Neural progenitor cell (in vitro differentiated cells): ENCODE measurements at regions not wholly inside any gene's neighbourhood (a gene's known extent, or its start where the extent isn't known, plus 50 kb on each side); places are given as distances from the start of the nearest gene placed in this dataset.

Experiments
- DNase-seq: peaks from one replicate; pipeline ENCODE4 v3.0.0-alpha.2; 2016; ENCODE audit warnings: low spot score
- H2AFZ ChIP-seq: fragments of 200-600 bp; sonication (generic); replicated peaks from 2 replicates; pipeline ENCODE4 v1.6.1; 2016; ENCODE audit warnings: antibody characterized with exemption
- H3F3A ChIP-seq: fragments of 200-600 bp; sonication (generic); 2 replicates; pipeline ENCODE4 v1.6.1; 2016; ENCODE audit warnings: antibody characterized with exemption, low read depth
- H3K27ac ChIP-seq: fragments of 200-600 bp; sonication (generic); 2 replicates; pipeline ENCODE4 v1.5.1; 2016; ENCODE audit warnings: mild to moderate bottlenecking
- H3K27me3 ChIP-seq: fragments of 200-600 bp; sonication (generic); 2 replicates; pipeline ENCODE4 v1.6.1; 2016; ENCODE audit warnings: mild to moderate bottlenecking, moderate library complexity
- H3K36me3 ChIP-seq: fragments of 200-600 bp; sonication (generic); 2 replicates; pipeline ENCODE4 v1.5.1; 2016
- H3K4me1 ChIP-seq: fragments of 200-600 bp; sonication (generic); 2 replicates; pipeline ENCODE4 v1.6.1; 2016; ENCODE audit warnings: mixed run types
- H3K4me2 ChIP-seq: fragments of 200-600 bp; sonication (generic); 2 replicates; pipeline ENCODE4 v1.6.1; 2016
- H3K4me3 ChIP-seq: fragments of 200-600 bp; sonication (generic); 2 replicates; pipeline ENCODE4 v1.5.1; 2016
- H3K79me2 ChIP-seq: fragments of 200-600 bp; sonication (generic); 2 replicates; pipeline ENCODE4 v1.6.1; 2016; ENCODE audit warnings: low read depth
- H3K9ac ChIP-seq: fragments of 200-600 bp; sonication (generic); 2 replicates; pipeline ENCODE4 v1.6.1; 2016
- H3K9me3 ChIP-seq: fragments of 200-600 bp; sonication (generic); 2 replicates; pipeline ENCODE4 v1.5.1; 2016; ENCODE audit warnings: low read depth
- H4K20me1 ChIP-seq: fragments of 200-600 bp; sonication (generic); 2 replicates; pipeline ENCODE4 v1.6.1; 2016; ENCODE audit warnings: low read depth
- H3K27ac Mint-ChIP-seq: 3 replicates; pipeline ENCODE4 v1.8.0; 2021; ENCODE audit warnings: mixed read lengths
- H3K27me3 Mint-ChIP-seq: 2 replicates; pipeline ENCODE4 v1.8.0; 2022; ENCODE audit warnings: low read depth, mild to moderate bottlenecking, inconsistent platforms, moderate library complexity, mixed read lengths; ENCODE audit not compliant: insufficient read depth
- H3K36me3 Mint-ChIP-seq: 3 replicates; pipeline ENCODE4 v1.8.0; 2021; ENCODE audit warnings: mixed read lengths
- H3K4me1 Mint-ChIP-seq: 3 replicates; pipeline ENCODE4 v1.8.0; 2021; ENCODE audit warnings: mixed read lengths
- H3K4me3 Mint-ChIP-seq: 3 replicates; pipeline ENCODE4 v1.8.0; 2021; ENCODE audit warnings: mild to moderate bottlenecking, moderate library complexity, mixed read lengths
- H3K9me3 Mint-ChIP-seq: 3 replicates; pipeline ENCODE4 v1.8.0; 2020; ENCODE audit warnings: mixed read lengths
- CTCF ChIP-seq: fragments of 200-600 bp; sonication (generic); IDR thresholded peaks from 2 replicates; pipeline ENCODE4 v1.5.1; 2017; ENCODE audit warnings: antibody characterized with exemption, mild to moderate bottlenecking
- EZH2 ChIP-seq: fragments of 200-600 bp; sonication (generic); IDR thresholded peaks from 2 replicates; pipeline ENCODE4 v1.6.1; 2017; ENCODE audit warnings: antibody characterized with exemption, mild to moderate bottlenecking, moderate library complexity
- EZH2phosphoT487 ChIP-seq: fragments of 200-600 bp; sonication (generic); IDR thresholded peaks from 2 replicates; pipeline ENCODE4 v1.6.1; 2017; ENCODE audit warnings: antibody characterized with exemption

- H3K27ac Mint-ChIP-seq: no peak overlapping the region
- H3K4me2 ChIP-seq: no peak overlapping the region
- H2AFZ ChIP-seq: no peak overlapping the region
- H3K36me3 ChIP-seq: no peaks in the 10 kb centered on the region
- no peak overlapping the region for H3K4me3 Mint-ChIP-seq
- H3K36me3 Mint-ChIP-seq: no peaks in the 10 kb centered on the region
- H3K9ac ChIP-seq: no peak overlapping the region
- no peaks in the 10 kb centered on the region for H3K4me1 Mint-ChIP-seq
- H3K79me2 ChIP-seq: no peaks in the 10 kb centered on the region
- H3K27ac ChIP-seq: no peak overlapping the region
- no peaks in the 10 kb centered on the region for H3F3A ChIP-seq
- H3K27me3 ChIP-seq: no peaks in the 10 kb centered on the region
- no peaks in the 10 kb centered on the region for H3K9me3 ChIP-seq
- DNase-seq: no peak
- H4K20me1 ChIP-seq: no peaks in the 10 kb centered on the region
- TF ChIP-seq EZH2phosphoT487: no peak
- TF ChIP-seq CTCF: no peak
- TF ChIP-seq EZH2: no peak
- H3K27me3 Mint-ChIP-seq: peaks cover 8% of the 10 kb centered on the region
- H3K9me3 Mint-ChIP-seq: no peaks in the 10 kb centered on the region
- no peaks in the 10 kb centered on the region for H3K4me1 ChIP-seq
- no peak overlapping the region for H3K4me3 ChIP-seq
These were observed 97.8 kb downstream of the TMEM100 start for GRCh38 chr17:55624772-55625433.

DNA sequence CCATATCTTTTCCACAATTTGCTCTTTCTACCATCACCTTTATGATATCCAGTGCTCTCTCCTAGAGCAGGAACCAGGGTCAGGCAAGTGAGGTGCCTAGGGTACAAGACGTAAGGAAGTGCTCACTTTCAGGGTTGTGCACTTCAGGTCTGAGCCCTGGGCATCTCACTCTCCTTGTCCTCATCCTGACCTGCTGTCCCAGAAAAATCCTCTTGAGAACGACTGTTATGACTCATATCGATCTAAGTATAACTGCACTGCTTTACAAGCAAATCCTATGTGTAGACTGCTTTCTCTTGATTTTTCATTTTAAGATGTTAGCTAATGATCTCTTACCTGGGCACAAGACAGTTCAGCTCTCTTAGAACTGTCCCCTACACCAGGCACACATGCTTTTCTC lies 100.1 kb downstream of the TMEM100 start:
- H3K4me2 ChIP-seq: no peak overlapping the region
- H3K79me2 ChIP-seq: no peaks in the 10 kb centered on the region
- H3K9ac ChIP-seq: no peak overlapping the region
- no peak for TF ChIP-seq CTCF
- no peak for TF ChIP-seq EZH2phosphoT487
- no peak for TF ChIP-seq EZH2
- H3K4me3 Mint-ChIP-seq: no peak overlapping the region
- no peaks in the 10 kb centered on the region for H3K4me1 Mint-ChIP-seq
- no peak overlapping the region for H3K27ac ChIP-seq
- H3K27ac Mint-ChIP-seq: no peak overlapping the region
- no peaks in the 10 kb centered on the region for H3F3A ChIP-seq
- no peaks in the 10 kb centered on the region for H3K9me3 Mint-ChIP-seq
- H3K36me3 ChIP-seq: no peaks in the 10 kb centered on the region
- no peaks in the 10 kb centered on the region for H3K4me1 ChIP-seq
- no peak overlapping the region for H3K4me3 ChIP-seq
- H3K27me3 ChIP-seq: no peaks in the 10 kb centered on the region
- no peaks in the 10 kb centered on the region for H3K9me3 ChIP-seq
- no peak overlapping the region for H2AFZ ChIP-seq
- H3K36me3 Mint-ChIP-seq: no peaks in the 10 kb centered on the region
- peaks cover 3% of the 10 kb centered on the region for H3K27me3 Mint-ChIP-seq
- DNase-seq: no peak
- H4K20me1 ChIP-seq: no peaks in the 10 kb centered on the region

- no peaks in the 10 kb centered on the region for H3K79me2 ChIP-seq
- H3K4me1 Mint-ChIP-seq: no peaks in the 10 kb centered on the region
- no peaks in the 10 kb centered on the region for H3K36me3 Mint-ChIP-seq
- no peak overlapping the region for H3K27ac ChIP-seq
- H2AFZ ChIP-seq: no peak overlapping the region
- no peak for DNase-seq
- no peaks in the 10 kb centered on the region for H4K20me1 ChIP-seq
- no peaks in the 10 kb centered on the region for H3K36me3 ChIP-seq
- no peaks in the 10 kb centered on the region for H3K4me1 ChIP-seq
- no peak overlapping the region for H3K4me2 ChIP-seq
- no peaks in the 10 kb centered on the region for H3F3A ChIP-seq
- peaks cover 3% of the 10 kb centered on the region for H3K27me3 Mint-ChIP-seq
- TF ChIP-seq EZH2 (no peak), EZH2phosphoT487 (no peak), CTCF (no peak)
- no peaks in the 10 kb centered on the region for H3K9me3 Mint-ChIP-seq
- no peak overlapping the region for H3K9ac ChIP-seq
- no peak overlapping the region for H3K4me3 ChIP-seq
- no peak overlapping the region for H3K4me3 Mint-ChIP-seq
- no peaks in the 10 kb centered on the region for H3K9me3 ChIP-seq
- H3K27me3 ChIP-seq: no peaks in the 10 kb centered on the region
- no peak overlapping the region for H3K27ac Mint-ChIP-seq
These were observed 101.7 kb downstream of the TMEM100 start for GRCh38 chr17:55620945-55621344.
